Nephron progenitor cell (in vitro differentiated cells): ENCODE measurements at regions not wholly inside any gene's neighbourhood (a gene's known extent, or its start where the extent isn't known, plus 50 kb on each side); places are given as distances from the start of the nearest gene placed in this dataset.

Source experiments
- DNase-seq: peaks from one replicate; pipeline ENCODE4 v3.0.0; 2021
- H3K27ac Mint-ChIP-seq: 2 replicates; pipeline ENCODE4 v1.8.0; 2021; ENCODE audit warnings: mild to moderate bottlenecking, moderate library complexity, mixed read lengths
- H3K27me3 Mint-ChIP-seq: 2 replicates; pipeline ENCODE4 v1.8.0; 2021; ENCODE audit warnings: mild to moderate bottlenecking, low read depth, mixed read lengths; ENCODE audit not compliant: poor library complexity
- H3K36me3 Mint-ChIP-seq: 2 replicates; pipeline ENCODE4 v1.8.0; 2021; ENCODE audit warnings: low read depth, mixed read lengths
- H3K4me1 Mint-ChIP-seq: 2 replicates; pipeline ENCODE4 v1.8.0; 2021; ENCODE audit warnings: mixed read lengths
- H3K4me3 Mint-ChIP-seq: 2 replicates; pipeline ENCODE4 v1.8.0; 2021; ENCODE audit warnings: mild to moderate bottlenecking, moderate library complexity, mixed read lengths
- H3K9me3 Mint-ChIP-seq: 2 replicates; pipeline ENCODE4 v1.8.0; 2021; ENCODE audit warnings: mild to moderate bottlenecking, moderate library complexity, mixed read lengths
- TF ChIP-seq, protein P1 (sequence below): fragments of 200-600 bp; sonication (generic); IDR thresholded peaks from 2 replicates; pipeline ENCODE4 v1.5.0; 2021; ENCODE audit warnings: antibody characterized with exemption

DNA sequence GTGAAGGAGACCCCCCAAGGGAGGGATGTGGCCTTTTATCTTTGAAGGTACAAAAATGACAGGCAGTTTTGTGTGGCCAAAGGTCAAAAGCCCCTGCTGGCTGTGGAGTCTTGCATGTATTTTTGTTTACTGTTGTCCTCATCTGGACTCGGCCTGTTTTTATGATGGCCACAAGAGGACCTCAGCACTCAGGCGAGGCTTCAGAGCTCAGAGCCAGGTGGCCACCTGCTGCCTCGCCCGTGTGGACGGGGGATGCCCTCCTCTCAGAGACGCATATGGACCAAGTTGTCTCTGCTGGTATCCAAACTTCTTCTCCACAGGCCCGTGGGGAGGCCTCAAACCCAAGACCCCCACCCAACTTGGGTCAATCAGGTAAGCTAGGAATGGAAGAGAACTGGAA, 118.2 kb downstream of the DACT2 start:
- no peak for DNase-seq
- peaks cover 40% of the 10 kb centered on the region for H3K4me1 Mint-ChIP-seq
- TF ChIP-seq, protein P1, sequence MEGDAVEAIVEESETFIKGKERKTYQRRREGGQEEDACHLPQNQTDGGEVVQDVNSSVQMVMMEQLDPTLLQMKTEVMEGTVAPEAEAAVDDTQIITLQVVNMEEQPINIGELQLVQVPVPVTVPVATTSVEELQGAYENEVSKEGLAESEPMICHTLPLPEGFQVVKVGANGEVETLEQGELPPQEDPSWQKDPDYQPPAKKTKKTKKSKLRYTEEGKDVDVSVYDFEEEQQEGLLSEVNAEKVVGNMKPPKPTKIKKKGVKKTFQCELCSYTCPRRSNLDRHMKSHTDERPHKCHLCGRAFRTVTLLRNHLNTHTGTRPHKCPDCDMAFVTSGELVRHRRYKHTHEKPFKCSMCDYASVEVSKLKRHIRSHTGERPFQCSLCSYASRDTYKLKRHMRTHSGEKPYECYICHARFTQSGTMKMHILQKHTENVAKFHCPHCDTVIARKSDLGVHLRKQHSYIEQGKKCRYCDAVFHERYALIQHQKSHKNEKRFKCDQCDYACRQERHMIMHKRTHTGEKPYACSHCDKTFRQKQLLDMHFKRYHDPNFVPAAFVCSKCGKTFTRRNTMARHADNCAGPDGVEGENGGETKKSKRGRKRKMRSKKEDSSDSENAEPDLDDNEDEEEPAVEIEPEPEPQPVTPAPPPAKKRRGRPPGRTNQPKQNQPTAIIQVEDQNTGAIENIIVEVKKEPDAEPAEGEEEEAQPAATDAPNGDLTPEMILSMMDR: peak; percentile 33
- peaks cover 15% of the 10 kb centered on the region for H3K27me3 Mint-ChIP-seq
- H3K9me3 Mint-ChIP-seq: peaks cover 20% of the 10 kb centered on the region
- no peak overlapping the region for H3K27ac Mint-ChIP-seq
- no peaks in the 10 kb centered on the region for H3K36me3 Mint-ChIP-seq
- H3K4me3 Mint-ChIP-seq: no peak overlapping the region

DNA sequence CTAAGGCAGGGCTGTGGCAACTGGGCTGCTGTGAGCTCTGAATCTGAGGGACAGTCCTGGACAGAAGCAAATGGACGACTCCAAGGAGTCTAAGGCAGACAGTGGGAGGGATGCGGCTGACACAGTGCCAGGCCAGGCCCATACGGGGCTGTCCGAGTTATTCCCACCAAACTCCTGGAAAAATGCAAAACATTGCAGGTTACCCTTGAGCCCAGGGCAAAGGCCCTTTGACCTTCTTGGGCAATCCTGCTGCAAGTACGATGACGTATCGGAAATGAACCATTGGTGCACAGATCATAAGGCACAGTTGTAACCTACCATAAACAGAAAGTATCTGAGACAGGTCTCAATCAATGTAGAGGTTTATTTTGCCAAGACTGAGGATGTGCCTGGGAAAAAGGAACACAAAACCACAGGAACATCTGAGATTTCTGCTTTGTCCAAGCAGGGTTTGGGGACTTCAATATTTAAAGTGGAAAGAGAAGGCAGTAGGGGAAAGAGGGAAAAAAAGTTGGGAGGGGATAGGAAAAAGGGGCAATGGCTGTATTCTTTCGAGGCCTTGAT, 118.9 kb downstream of the DACT2 start:
- Mint-ChIP-seq H3K27ac (no peak overlapping the region), H3K4me1 (peaks cover 34% of the 10 kb centered on the region), H3K27me3 (peaks cover 15% of the 10 kb centered on the region), H3K36me3 (no peaks in the 10 kb centered on the region), H3K4me3 (no peak overlapping the region), H3K9me3 (peaks cover 16% of the 10 kb centered on the region)
- TF ChIP-seq, protein P1: no peak
- DNase-seq: no peak

DNA sequence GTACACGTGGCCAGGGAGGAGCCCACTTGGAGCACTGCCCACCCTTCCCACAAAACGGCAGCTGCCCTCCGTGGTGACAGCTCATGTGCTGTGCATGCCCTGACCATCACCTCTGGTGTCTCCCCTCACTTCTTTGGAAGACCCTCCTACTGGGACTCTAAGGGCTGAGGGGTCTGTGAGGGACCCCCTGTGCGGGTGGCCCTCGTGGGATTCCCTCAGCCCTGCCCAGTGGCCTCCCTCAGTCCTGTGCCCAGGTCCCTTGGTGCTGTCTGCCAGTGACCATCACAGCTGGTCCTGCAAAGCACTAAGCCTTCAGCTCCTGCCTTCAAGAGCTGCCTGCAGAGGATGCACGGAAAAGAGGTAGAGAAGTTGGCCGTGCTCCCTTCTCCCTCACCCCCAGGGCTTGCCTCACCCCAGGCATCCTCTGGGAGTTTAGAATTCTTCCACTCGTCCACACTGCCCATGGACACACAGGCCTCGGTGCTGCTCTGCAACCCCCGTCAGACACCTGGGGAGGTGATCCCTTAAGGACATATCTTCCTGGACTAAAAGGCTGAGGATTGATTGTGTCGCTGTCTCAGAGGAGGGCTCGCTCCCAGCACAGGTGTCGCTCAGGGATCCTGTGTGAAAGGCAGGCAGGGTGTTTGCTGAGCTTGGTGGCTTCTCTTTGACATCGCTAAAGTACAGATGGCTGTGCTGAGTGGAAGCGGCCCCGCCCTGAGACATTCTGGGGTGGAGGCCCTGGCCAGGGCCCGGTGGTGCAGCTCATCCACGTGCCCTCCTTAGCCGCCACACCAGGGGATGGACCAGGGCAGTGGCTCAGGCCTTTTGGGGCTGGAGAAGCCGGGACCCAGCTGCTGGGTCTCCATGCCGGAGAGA, 119.5 kb upstream of the FRMD1 start:
- no peak for DNase-seq
- Mint-ChIP-seq H3K27me3 (peaks cover 12% of the 10 kb centered on the region), H3K36me3 (no peaks in the 10 kb centered on the region), H3K4me3 (no peak overlapping the region), H3K27ac (no peak overlapping the region), H3K9me3 (peaks cover 5% of the 10 kb centered on the region), H3K4me1 (peaks cover 28% of the 10 kb centered on the region)
- TF ChIP-seq, protein P1: no peak

DNA sequence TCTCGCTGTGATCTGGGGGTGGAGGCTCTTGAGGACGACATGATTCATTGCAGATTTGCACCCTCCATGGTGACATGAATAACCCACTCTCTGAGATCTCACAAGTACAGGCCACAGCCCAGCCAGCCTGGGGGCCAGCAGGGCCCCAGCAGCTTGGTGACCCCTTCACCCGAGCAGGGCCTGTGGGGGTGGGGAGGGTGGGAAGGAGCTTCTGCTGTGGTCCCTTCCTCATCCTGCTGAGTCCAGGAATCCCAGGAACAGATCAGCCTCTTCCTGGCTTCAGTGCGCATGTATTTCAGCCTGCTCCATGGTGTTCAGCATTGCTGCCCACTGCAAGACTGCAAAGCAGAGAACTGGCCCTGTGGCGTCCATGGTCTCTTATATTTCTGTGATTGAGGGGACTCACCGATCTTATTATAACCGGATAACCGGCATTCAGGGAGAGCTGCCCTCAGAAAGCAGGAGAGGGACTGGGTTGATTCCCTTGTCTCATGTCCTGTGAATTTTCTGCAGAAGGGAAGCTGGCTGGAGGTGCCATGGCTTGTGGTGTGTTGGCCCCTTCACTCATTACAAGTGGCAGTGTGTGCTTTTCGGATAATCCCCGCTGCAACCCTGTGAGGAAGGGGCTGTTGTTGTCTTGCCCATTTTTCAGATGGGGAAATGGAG, 118.8 kb upstream of the FRMD1 start:
- H3K27me3 Mint-ChIP-seq: peaks cover 17% of the 10 kb centered on the region
- TF ChIP-seq, protein P1: no peak

DNA sequence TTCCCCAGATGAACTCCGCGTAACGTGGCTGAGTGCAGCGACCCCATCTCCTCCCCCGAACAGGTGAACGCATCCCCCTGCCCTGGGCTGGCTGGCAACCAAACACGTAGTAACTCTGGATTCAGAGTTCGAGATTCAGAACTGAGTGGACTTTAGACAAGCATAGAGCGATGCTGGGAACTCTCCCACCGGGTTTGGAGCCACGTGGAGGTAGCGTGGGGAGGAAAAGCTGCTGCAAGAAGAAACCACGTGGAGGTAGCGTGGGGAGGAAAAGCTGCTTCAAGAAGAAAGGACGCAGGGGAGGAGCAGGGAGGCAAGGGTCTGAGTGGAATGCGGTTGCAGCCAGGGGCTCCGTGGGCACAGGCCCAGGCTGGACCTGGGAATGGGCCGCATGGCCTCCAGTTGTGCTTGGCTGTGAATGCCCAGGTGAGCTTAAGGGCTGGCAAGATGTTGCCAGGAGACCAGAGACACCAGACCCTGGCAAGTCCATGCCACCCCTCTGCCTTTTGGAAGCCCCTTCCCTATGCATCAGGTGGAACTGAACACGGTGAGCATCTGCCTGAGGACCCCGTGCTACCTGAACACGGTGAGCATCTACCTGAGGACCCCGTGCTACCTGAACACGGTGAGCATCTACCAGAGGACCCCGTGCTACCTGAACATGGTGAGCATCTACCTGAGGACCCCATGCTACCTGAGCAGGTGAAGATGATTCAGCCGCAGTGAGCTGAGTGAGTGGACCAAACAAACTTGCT, 118.0 kb upstream of the FRMD1 start:
- H3K36me3 Mint-ChIP-seq: no peaks in the 10 kb centered on the region
- peaks cover 17% of the 10 kb centered on the region for H3K27me3 Mint-ChIP-seq
- no peak for DNase-seq
- no peaks in the 10 kb centered on the region for H3K9me3 Mint-ChIP-seq
- H3K4me3 Mint-ChIP-seq: no peak overlapping the region
- H3K27ac Mint-ChIP-seq: no peak overlapping the region
- peaks cover 35% of the 10 kb centered on the region for H3K4me1 Mint-ChIP-seq
- TF ChIP-seq, protein P1: no peak

More for the DNA sequence above, 118.8 kb upstream of the FRMD1 start:
- no peak for DNase-seq
- Mint-ChIP-seq H3K4me3 (no peak overlapping the region), H3K9me3 (no peaks in the 10 kb centered on the region), H3K27ac (no peak overlapping the region), H3K4me1 (peaks cover 33% of the 10 kb centered on the region), H3K36me3 (no peaks in the 10 kb centered on the region)
